WI38 (cell line): ENCODE measurements at regions not wholly inside any gene's neighbourhood (a gene's known extent, or its start where the extent isn't known, plus 50 kb on each side); places are given as distances from the start of the nearest gene placed in this dataset.

Source experiments
- H3K4me3 ChIP-seq: 2 replicates; pipeline ENCODE4 v1.5.1; 2011; ENCODE audit warnings: low read depth, mild to moderate bottlenecking, control low read depth, low read length
- CTCF ChIP-seq: IDR thresholded peaks from 2 replicates; pipeline ENCODE4 v1.5.1; 2012; ENCODE audit warnings: low read depth, mild to moderate bottlenecking, control low read depth, low read length

DNA sequence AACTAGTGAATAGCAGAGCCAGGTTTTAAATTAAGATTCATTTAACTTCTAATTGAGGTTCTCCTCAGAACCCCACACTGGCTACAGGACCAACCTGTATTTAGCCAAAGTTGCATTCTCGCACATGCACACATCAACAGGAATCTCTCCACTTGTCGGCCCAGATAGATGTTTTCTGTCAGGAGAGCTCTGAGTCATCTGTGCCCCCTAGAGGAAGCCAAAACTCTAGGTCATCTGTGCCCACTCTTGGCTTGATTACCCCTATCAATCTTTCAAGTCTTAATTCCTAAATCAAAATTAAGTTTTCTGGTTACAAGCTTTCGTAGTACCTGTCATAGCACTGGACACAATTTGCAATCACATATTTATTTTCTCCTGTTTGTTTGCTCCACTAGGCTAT is 104.9 kb upstream of the EOMES start:
- no peak for TF ChIP-seq CTCF

GRCh38 chr3:27840807-27841594 is 118.9 kb upstream of the EOMES start:
- TF ChIP-seq CTCF = no peak

More for the DNA sequence above, 104.9 kb upstream of the EOMES start:
- no peak overlapping the region for H3K4me3 ChIP-seq

GRCh38 chr3:27844052-27844675 is 122.0 kb upstream of the EOMES start:
- no peak overlapping the region for H3K4me3 ChIP-seq
- TF ChIP-seq CTCF = no peak

More at GRCh38 chr3:27840807-27841594, 118.9 kb upstream of the EOMES start:
- H3K4me3 ChIP-seq = no peak overlapping the region

DNA sequence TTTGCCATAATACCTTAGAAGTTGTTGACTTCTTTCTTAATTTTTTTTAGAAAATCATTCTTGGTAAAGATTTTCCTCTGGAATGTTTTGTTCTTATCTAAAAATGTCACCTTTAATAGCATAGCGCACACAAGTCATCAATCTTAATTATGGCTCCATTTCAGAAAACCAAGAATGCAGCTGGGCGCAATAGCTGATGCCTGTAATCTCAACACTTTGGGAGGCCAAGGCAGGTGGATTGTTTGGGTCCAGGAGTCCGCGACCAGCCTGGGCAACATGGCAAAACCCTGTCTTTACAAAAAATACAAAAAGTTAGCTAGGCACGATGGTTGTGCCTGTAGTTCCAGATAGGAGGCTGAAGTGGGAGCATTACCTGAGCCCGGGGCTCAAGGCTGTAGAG is 125.6 kb upstream of the EOMES start:
- TF ChIP-seq CTCF = no peak
- H3K4me3 ChIP-seq = no peak overlapping the region

- TF ChIP-seq CTCF = no peak
- no peak overlapping the region for H3K4me3 ChIP-seq
These were observed 126.7 kb upstream of the EOMES start for GRCh38 chr3:27848826-27849225.

DNA sequence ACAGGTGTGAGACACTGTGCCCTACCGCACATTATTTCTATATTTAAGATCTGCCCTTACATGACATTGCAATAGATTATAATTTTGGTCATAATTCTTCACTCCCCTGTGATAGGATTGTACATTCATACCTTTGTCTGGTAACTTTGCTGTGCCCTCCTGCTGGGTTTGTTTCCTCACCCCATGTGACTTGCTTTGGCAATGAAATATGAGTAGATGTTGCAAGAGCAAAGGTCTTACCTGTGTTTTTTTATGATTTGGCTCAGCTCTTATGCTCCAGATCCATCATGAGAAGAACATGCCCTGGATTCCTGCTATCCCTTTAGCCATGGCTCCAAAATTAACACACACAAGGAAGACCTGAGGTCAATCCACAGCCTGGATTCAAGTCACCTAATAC is 137.7 kb upstream of the EOMES start:
- TF ChIP-seq CTCF = no peak
- H3K4me3 ChIP-seq = no peak overlapping the region
